HEK293T (cell line): ENCODE measurements at regions not wholly inside any gene's neighbourhood (a gene's known extent, or its start where the extent isn't known, plus 50 kb on each side); places are given as distances from the start of the nearest gene placed in this dataset.

Source experiments
- CTCF ChIA-PET: fragments of 350-600 bp; formaldehyde crosslinking; extraction: SDS; loops from one replicate; lab custom pipeline; 2021; ENCODE audit warnings: antibody characterized with exemption, inconsistent platforms; lab: Yijun Ruan, JAX
- POLR2A ChIA-PET: fragments of 350-600 bp; formaldehyde crosslinking; extraction: SDS; loops from one replicate; lab custom pipeline; 2020; ENCODE audit warnings: antibody characterized with exemption, inconsistent platforms; lab: Yijun Ruan, JAX
- DNase-seq: peaks from one replicate; pipeline ENCODE4 v3.0.0; 2012; ENCODE audit warnings: mixed read lengths; ENCODE audit errors: extremely low spot score
- ARNT ChIP-seq: fragments of 450-650 bp; IDR thresholded peaks from 2 replicates; pipeline ENCODE4 v1.6.1; 2017; ENCODE audit warnings: mild to moderate bottlenecking
- BHLHE40 ChIP-seq: fragments of 450-650 bp; IDR thresholded peaks from 2 replicates; pipeline ENCODE4 v1.6.1; 2016; ENCODE audit warnings: mild to moderate bottlenecking, moderate library complexity, borderline replicate concordance
- CTBP1 ChIP-seq: fragments of 450-650 bp; IDR thresholded peaks from 2 replicates; pipeline ENCODE4 v1.6.1; 2016; ENCODE audit warnings: borderline replicate concordance
- ELF4 ChIP-seq: fragments of 450-650 bp; IDR thresholded peaks from 2 replicates; pipeline ENCODE4 v1.6.1; 2017; ENCODE audit warnings: antibody characterized with exemption
- FOXA1 ChIP-seq: fragments of 450-650 bp; IDR thresholded peaks from 2 replicates; pipeline ENCODE4 v1.6.1; 2016; ENCODE audit warnings: mild to moderate bottlenecking
- FOXK2 ChIP-seq: fragments of 450-650 bp; IDR thresholded peaks from 2 replicates; pipeline ENCODE4 v1.6.1; 2016; ENCODE audit warnings: mild to moderate bottlenecking
- FOXM1 ChIP-seq: fragments of 450-650 bp; IDR thresholded peaks from 2 replicates; pipeline ENCODE4 v1.6.1; 2017; ENCODE audit warnings: mild to moderate bottlenecking, borderline replicate concordance
- HDGF ChIP-seq: fragments of 450-650 bp; IDR thresholded peaks from 2 replicates; pipeline ENCODE4 v1.6.1; 2017; ENCODE audit warnings: antibody characterized with exemption, borderline replicate concordance
- L3MBTL2 ChIP-seq: fragments of 450-650 bp; conservative IDR thresholded peaks from 2 replicates; pipeline ENCODE4 v1.6.1; 2016; ENCODE audit warnings: mild to moderate bottlenecking
- LEF1 ChIP-seq: fragments of 450-650 bp; IDR thresholded peaks from 2 replicates; pipeline ENCODE4 v1.6.1; 2017; ENCODE audit warnings: mild to moderate bottlenecking, borderline replicate concordance
- NFRKB ChIP-seq: fragments of 450-650 bp; IDR thresholded peaks from 2 replicates; pipeline ENCODE4 v1.6.1; 2016; ENCODE audit warnings: mild to moderate bottlenecking, moderate library complexity
- SP1 ChIP-seq: fragments of 450-650 bp; IDR thresholded peaks from 2 replicates; pipeline ENCODE4 v1.6.1; 2017
- SUZ12 ChIP-seq: fragments of 450-650 bp; IDR thresholded peaks from 2 replicates; pipeline ENCODE4 v1.6.1; 2016; ENCODE audit warnings: mild to moderate bottlenecking
- TARDBP ChIP-seq: fragments of 450-650 bp; IDR thresholded peaks from 2 replicates; pipeline ENCODE4 v1.6.1; 2016
- ZNF384 ChIP-seq: fragments of 450-650 bp; IDR thresholded peaks from 2 replicates; pipeline ENCODE4 v1.6.1; 2016
- TF ChIP-seq, protein P1 (sequence below): fragments of 450-650 bp; IDR thresholded peaks from 2 replicates; pipeline ENCODE4 v1.6.1; 2016

GRCh38 chr2:75367401-75367800 is 168.1 kb upstream of the TACR1 start:
- DNase-seq = no peak
- no peak for TF ChIP-seq BHLHE40
- TF ChIP-seq FOXM1 = no peak
- no peak for TF ChIP-seq ARNT
- TF ChIP-seq FOXK2 = no peak
- no peak for TF ChIP-seq ZNF384
- TF ChIP-seq L3MBTL2 = no peak
- no peak for TF ChIP-seq SP1
- TF ChIP-seq TARDBP = no peak
- TF ChIP-seq, protein P1, sequence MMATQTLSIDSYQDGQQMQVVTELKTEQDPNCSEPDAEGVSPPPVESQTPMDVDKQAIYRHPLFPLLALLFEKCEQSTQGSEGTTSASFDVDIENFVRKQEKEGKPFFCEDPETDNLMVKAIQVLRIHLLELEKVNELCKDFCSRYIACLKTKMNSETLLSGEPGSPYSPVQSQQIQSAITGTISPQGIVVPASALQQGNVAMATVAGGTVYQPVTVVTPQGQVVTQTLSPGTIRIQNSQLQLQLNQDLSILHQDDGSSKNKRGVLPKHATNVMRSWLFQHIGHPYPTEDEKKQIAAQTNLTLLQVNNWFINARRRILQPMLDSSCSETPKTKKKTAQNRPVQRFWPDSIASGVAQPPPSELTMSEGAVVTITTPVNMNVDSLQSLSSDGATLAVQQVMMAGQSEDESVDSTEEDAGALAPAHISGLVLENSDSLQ = no peak
- TF ChIP-seq SUZ12 = no peak
- no peak for TF ChIP-seq ELF4
- no peak for TF ChIP-seq HDGF
- no peak for TF ChIP-seq FOXA1
- TF ChIP-seq LEF1 = no peak
- no peak for TF ChIP-seq CTBP1
- POLR2A ChIA-PET = no interaction called here
- CTCF ChIA-PET = interaction anchor here (0.6 to 1.1 kb wide), 2 partner anchors 14 to 269 kb away, joined by 3 read pairs; no protein-coding TSS in a partner anchor

DNA sequence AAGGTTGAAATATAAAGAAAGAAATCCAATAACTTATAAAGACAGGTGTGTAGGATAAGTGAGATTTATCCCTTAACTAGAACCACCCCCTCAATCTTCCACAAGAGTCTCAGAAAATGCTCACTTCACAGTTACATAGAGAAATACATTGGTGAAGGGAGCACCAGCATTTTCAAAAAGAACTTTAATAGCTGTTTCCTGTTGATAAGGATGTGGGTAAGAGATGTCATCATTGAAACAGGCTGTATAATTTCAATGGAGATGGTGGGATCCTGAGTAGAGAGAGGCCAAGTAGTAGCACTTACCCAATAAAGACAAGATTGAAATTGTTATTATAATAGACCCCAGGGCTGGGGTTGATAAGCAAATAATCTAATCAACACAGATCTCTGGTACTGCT is 162.2 kb upstream of the TACR1 start:
- TF ChIP-seq HDGF = no peak
- TF ChIP-seq ELF4 = no peak
- no peak for TF ChIP-seq SUZ12
- TF ChIP-seq L3MBTL2 = no peak
- TF ChIP-seq LEF1 = no peak
- no peak for TF ChIP-seq SP1
- TF ChIP-seq, protein P1 = no peak
- no peak for TF ChIP-seq NFRKB
- TF ChIP-seq BHLHE40 = no peak
- POLR2A ChIA-PET = no interaction called here
- DNase-seq = no peak
- CTCF ChIA-PET = no interaction called here

- POLR2A ChIA-PET = no interaction called here
- DNase-seq = no peak
- TF ChIP-seq HDGF (no peak), TARDBP (no peak), SP1 (no peak)
- CTCF ChIA-PET = no interaction called here
These were observed 161.6 kb upstream of the TACR1 start for GRCh38 chr2:75360945-75361344.

DNA sequence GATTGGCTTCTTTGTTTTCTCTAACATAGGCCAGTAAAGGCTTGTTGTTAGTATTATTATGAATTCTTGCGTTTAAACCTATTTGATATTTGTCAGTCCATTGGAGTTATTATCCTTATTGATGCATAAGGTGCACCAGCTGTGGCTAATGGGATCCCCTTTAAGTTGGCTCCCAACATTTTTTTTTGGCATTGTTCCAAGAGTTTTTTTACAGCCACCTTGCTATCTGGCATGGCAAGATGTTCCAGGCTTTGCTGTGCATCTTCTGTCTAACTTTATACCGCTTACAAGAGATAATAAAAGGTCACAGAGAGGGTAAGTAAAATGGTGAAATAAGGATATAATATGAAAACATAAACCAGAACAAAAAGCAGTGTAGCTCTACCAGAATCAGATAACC is 157.5 kb upstream of the TACR1 start:
- ChIA-PET POLR2A (no interaction called here), CTCF (no interaction called here)
- no peak for TF ChIP-seq TARDBP
- no peak for TF ChIP-seq FOXA1
- no peak for TF ChIP-seq SUZ12
- TF ChIP-seq, protein P1 = no peak
- no peak for TF ChIP-seq ELF4
- no peak for TF ChIP-seq ZNF384
- no peak for TF ChIP-seq CTBP1
- no peak for DNase-seq

DNA sequence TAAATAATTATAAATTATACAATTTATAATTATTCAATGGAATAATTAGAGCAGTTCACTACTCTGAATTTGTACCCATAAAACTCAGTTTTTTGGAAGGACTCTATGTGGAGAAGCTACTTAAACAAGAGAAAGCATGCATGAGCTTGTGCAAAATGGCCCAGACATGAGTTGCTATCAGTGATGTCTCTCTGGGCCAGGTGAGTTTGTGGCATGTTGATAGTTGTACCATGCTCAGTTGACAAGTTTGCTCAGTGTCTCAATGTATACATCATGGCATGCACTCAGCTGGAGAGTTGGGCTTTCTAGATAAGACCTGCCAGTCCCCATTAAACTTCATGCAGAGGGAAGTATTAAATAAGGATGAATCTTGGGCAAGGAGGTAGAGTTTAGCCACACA is 153.8 kb upstream of the TACR1 start:
- ChIA-PET CTCF (no interaction called here), POLR2A (no interaction called here)
- no peak for TF ChIP-seq FOXM1
- TF ChIP-seq BHLHE40 = no peak
- no peak for TF ChIP-seq ZNF384
- TF ChIP-seq SUZ12 = no peak
- no peak for TF ChIP-seq L3MBTL2
- TF ChIP-seq ARNT = no peak
- TF ChIP-seq ELF4 = no peak
- TF ChIP-seq HDGF = no peak
- TF ChIP-seq NFRKB = no peak
- TF ChIP-seq, protein P1 = no peak
- no peak for TF ChIP-seq TARDBP
- TF ChIP-seq FOXK2 = no peak
- no peak for TF ChIP-seq FOXA1
- no peak for TF ChIP-seq LEF1
- no peak for TF ChIP-seq CTBP1
- TF ChIP-seq SP1 = no peak
- DNase-seq = no peak

GRCh38 chr2:75348307-75348706 is 149.0 kb upstream of the TACR1 start:
- ChIA-PET CTCF (no interaction called here), POLR2A (no interaction called here)
- no peak for TF ChIP-seq BHLHE40
- no peak for TF ChIP-seq SP1
- TF ChIP-seq, protein P1 = no peak
- no peak for TF ChIP-seq L3MBTL2
- no peak for TF ChIP-seq SUZ12
- no peak for TF ChIP-seq HDGF
- no peak for TF ChIP-seq CTBP1
- no peak for TF ChIP-seq LEF1
- no peak for TF ChIP-seq TARDBP
- TF ChIP-seq NFRKB = no peak
- no peak for TF ChIP-seq ZNF384
- TF ChIP-seq FOXM1 = no peak
- no peak for TF ChIP-seq ELF4
- TF ChIP-seq ARNT = no peak
- TF ChIP-seq FOXK2 = no peak
- TF ChIP-seq FOXA1 = no peak
- no peak for DNase-seq
